RPMI8226 (cell line): ENCODE measurements at regions not wholly inside any gene's neighbourhood (a gene's known extent, or its start where the extent isn't known, plus 50 kb on each side); places are given as distances from the start of the nearest gene placed in this dataset.

Experiments used
- DNase-seq: peaks from one replicate; pipeline ENCODE4 v3.0.0-alpha.2; 2015

DNA sequence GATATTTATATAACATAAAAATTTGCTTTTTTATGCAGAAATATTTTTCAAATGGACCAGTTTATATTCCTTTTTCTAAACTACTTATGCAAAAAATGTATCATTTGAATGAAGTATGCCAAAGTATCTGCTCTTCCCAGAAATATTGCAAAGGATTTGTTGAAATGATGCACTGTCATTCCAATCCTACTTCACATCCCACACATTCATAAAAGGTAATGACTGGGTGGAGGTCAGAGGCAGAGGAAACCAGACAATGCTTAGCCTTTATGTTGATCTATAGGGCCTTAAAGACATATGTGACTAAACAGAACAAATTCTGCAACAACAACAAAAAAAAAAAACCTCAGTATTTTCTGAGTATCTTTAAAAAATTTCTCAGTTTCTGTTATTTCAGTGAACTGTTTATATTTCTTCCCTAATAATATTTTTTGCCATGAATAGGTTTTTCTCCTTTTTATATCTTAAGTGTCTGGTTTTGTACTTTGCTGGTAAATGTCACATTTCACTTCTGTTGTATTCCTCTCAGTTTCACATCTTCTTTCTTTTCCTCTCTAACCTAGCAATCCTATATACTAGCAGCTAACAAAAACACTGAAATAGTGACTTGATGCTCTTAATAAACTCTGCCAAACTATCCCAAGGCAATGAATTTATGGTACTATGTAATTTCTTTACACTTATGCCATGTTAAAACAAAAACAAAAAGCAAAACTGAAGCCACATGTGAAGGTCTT lies 374.1 kb downstream of the BCKDHB start:
- no peak for DNase-seq

- DNase-seq = no peak
These were observed 371.6 kb downstream of the BCKDHB start for GRCh38 chr6:80478030-80478429.

DNA sequence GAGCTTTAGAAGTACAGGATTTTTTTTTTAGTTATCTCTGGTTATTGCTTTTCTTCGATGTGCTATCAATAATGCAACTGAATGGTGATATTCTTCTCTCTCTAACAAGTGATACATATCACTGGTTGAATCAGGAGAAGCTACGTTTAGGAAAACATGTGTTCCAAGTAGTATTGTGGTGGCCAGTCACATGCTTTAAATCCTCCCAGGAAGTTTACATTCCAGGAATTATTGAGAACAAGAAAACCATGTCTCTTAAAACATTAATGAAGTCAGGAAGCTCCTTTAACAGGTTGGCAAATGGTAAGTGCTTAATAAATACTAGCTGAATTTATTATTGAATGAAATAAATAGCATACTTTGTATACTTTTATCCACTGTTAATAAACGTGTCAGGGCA lies 371.1 kb downstream of the BCKDHB start:
- DNase-seq = no peak

- no peak for DNase-seq
These were observed 365.8 kb downstream of the BCKDHB start for GRCh38 chr6:80472271-80472670.

- DNase-seq = no peak
These were observed 363.5 kb downstream of the BCKDHB start for GRCh38 chr6:80469977-80470376.

DNA sequence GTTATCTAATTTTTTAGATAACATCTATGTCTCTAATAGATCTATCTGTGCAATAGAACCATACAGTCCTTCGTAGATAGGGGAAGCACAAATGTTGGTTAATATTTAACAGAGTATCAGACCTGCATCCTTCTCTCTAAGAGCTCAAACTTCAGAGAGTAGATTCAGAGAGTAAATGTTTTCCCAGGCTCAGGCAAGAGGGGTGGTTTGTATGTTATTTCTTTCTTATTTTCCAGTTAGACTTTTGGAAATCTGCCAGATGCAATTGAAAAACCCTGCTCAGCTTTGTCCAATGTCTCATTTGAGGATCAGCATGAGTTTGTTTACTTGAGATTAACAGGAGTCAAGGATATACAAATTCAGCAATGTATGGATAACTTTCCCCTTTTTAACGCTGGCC lies 361.9 kb downstream of the BCKDHB start:
- DNase-seq = no peak

GRCh38 chr6:80467408-80467807 lies 360.9 kb downstream of the BCKDHB start:
- DNase-seq = no peak

GRCh38 chr6:80466981-80467380 lies 360.5 kb downstream of the BCKDHB start:
- DNase-seq = no peak

DNA sequence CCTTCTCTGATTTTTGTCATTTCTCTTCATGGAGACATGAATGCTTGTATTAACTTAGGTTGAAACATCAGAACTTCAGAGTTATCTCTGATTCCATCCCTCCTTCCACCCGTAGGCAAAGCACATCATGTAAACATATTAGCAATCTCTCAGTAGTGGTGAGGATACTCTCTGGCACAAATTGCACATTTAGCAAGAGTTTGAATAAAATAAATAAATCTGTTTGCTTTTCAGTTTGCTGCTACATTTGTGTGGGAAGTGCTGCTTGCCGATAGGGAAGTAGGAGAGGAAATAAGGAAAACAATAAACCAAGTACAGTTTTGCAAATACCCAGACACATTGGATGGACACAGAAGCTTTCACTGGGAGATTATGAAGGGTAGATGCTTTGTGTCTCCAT lies 359.0 kb downstream of the BCKDHB start:
- no peak for DNase-seq

DNA sequence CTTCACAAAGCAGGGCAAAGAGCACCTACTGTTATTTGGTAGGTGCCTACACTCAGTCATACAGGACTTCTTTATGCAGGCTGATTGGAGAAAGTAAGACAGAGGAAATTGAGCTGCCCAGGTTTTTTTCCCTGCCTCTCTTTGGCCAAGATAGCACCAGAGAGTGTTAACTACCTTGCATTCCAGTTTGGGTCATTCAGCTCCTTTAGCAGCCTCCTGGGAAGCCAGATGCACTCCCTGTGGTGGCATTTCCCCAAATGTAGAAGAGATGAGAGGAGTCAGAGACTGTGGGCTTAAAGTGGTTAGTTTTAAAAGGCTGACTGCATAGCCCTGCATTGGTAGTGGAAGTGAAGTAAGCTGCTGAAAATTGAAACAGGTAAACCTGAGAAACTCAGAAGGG lies 358.4 kb downstream of the BCKDHB start:
- no peak for DNase-seq

DNA sequence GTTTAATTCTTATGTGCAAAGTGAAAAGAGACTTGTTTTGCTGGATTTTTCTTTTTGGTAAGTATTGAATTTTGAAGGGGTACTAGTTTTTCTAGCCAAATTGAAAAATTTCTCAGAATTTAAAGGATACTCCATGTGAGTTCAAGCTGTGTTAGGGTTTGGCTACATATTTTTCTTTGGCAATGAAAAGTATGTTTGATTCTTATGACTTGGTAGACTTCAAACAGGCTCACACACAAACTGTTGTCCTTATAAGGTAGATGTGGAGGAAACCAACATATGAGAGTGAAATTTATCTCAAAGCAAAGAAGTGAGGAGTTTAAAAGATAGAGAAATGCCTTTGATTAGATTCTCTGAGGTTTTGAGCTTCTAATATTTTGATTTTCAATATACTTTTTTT lies 356.7 kb downstream of the BCKDHB start:
- no peak for DNase-seq

GRCh38 chr6:80460257-80460865 lies 353.9 kb downstream of the BCKDHB start:
- DNase-seq = no peak

DNA sequence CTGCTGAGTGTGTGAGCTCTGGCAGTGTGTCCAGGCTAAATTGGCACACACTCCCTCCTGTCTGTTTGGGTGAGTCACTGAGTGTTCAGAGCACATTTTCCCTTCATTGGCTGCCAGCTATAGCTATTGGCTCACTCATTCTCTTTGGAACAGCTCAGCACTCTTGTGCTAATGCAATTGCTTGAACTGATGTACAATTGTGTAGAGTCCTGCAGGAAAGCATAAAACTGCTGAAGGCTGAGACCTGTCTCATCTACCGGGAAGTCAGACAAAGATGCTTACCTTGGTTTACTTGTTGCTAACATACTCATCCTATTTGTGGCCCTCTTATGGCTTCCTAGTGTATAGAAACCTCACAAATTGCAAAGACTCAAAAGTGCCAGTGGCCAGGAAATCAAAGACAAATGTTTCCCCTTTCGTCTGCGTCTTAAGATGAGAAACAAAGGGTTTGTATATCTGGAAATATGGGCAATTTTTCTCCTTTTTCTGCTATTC lies 351.0 kb downstream of the BCKDHB start:
- DNase-seq = no peak

DNA sequence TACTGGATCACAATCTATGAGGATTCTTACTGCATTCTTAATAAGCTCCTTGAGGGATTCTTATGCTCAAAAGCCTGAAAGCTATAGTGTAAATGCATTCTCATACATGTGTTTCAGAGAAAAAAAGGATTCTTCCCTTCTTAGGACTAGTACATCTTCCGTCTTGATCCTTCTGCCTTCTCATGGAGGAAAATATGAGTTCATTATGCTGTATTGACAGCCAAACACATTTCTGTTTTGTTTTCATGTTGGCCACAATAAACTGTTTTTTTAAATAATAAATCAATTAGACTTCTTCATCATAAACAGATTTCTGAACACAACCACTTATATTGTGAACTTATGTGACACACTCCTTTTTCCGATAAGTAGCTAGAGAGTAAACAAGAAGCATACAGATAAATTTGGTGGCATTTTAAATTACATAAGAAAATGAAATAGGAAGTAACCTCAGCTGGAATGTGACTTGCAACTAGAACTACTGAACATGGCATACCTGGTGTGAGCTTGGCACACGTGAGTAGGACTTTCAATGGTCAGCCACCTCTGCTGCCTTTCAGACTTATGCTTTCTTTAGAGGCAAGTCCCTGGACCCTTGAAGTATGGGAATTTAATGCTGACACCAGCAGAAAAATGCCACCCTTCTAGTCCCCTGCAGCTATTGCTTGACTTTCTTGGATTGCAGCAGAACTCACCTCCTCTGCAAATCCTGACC lies 350.4 kb downstream of the BCKDHB start:
- DNase-seq = no peak

GRCh38 chr6:80454661-80455365 lies 348.3 kb downstream of the BCKDHB start:
- DNase-seq = no peak

DNA sequence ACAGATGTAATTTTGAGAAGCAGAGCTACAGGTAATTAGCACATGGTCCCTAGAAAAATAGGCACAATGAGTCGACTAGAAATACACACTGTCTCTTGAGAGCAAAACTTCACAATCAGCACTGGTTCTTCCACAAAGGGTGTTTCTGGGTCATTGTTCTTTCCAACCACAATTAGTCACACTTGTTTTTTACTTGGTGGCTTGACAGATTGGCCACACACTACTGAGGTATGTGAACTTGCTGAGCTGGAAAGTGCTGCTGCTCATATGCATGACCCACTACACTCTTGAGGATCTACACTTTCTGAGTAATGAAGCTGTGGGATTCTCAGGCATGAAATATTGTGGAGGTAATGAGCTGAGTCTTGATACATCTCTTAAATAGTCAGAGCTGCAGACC lies 347.7 kb downstream of the BCKDHB start:
- no peak for DNase-seq

GRCh38 chr6:80449726-80450125 lies 343.3 kb downstream of the BCKDHB start:
- no peak for DNase-seq

- no peak for DNase-seq
These were observed 340.1 kb downstream of the BCKDHB start for GRCh38 chr6:80446454-80447045.

DNA sequence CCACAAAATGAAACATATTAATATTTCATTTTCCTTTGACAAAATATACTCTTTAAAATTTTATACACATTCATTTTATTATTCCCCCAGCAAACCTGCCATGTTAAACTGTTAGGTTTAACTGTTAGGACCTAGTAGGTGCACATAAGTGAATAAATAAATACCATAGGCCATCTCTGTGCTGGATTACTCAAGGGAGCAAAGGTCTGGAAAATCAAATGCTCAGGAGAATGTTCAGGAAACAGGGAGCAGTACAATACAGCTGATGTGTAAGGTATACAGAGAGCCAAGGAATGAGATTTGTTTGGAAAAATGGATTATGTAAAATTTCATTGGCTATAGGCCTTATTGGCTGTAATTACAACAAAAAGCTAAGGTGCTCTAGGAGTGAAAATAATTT lies 339.3 kb downstream of the BCKDHB start:
- DNase-seq = no peak

- DNase-seq = no peak
These were observed 335.9 kb downstream of the BCKDHB start for GRCh38 chr6:80442366-80442765.

DNA sequence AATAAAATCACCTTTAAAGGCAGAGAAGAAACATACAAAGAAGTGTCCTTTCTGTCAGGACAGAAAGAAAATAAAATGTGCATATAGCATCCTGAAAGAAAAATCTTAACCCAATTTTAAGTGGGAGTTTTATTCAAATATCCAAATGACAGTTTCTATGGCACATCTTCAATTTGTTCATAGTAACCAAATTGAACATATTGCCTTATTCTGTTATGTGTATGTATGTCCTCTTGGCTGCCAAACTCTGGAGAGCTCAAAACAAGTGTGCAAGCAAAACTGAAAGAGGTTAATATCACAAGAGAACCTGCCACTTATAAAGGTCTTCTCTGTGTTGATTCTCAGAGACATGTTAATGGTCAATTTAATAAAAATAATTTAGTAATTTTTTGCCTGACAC lies 334.7 kb downstream of the BCKDHB start:
- no peak for DNase-seq

DNA sequence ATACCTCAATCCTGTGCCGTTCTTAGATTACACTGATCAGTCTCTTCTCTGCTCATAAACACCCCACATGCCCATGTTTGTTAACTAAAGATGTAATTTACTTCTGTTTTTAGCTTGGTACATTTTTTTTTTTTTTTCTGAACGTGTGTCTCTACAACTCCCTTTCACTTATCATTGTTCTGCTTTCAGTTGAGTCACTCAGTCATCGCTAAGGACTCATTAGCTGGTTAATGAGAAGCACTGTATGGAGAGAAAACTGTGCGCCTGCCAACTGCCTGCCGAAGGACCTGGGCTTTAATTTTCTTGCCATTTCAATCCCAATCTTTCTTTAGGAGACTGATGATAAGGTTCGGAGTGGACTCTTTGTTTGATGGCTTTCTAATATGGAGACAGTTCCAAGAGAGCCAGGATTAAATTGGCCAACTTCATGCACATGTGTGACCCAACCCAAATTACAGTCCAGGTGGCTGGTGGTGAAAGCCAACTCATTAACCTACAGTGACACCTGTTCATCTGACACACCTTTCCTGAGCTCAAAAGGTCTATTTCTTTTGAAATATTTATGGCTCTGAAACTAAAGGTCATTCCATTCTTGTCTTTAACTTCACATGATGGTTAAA lies 334.1 kb downstream of the BCKDHB start:
- no peak for DNase-seq
